GM12891 (cell line): ENCODE measurements at regions not wholly inside any gene's neighbourhood (a gene's known extent, or its start where the extent isn't known, plus 50 kb on each side); places are given as distances from the start of the nearest gene placed in this dataset.

Experiments used
- DNase-seq: peaks from one replicate; pipeline ENCODE4 v3.0.0; 2011; ENCODE audit warnings: low spot score; ENCODE audit not compliant: insufficient read length
- FAIRE-seq: peaks from 2 replicates; lab custom pipeline; 2011; peaks lifted over from hg19 to GRCh38; lab: Jason Lieb, UNC
- PAX5 ChIP-seq: IDR thresholded peaks from 2 replicates; pipeline ENCODE4 v1.6.1; 2011; ENCODE audit warnings: low read length, moderate library complexity, mild to moderate bottlenecking; ENCODE audit not compliant: insufficient read depth, severe bottlenecking
- POLR2A ChIP-seq: IDR thresholded peaks from 2 replicates; pipeline ENCODE4 v1.6.1; 2011; ENCODE audit warnings: low read depth, low read length, control low read depth
- POLR2AphosphoS5 ChIP-seq: IDR thresholded peaks from 2 replicates; pipeline ENCODE4 v1.6.1; 2011; ENCODE audit warnings: low read depth, low read length, control low read depth
- POU2F2 ChIP-seq: IDR thresholded peaks from 2 replicates; pipeline ENCODE4 v1.6.1; 2011; ENCODE audit warnings: low read depth, mild to moderate bottlenecking, control low read depth, low read length, moderate library complexity
- SPI1 ChIP-seq: IDR thresholded peaks from 2 replicates; pipeline ENCODE4 v1.6.1; 2011; ENCODE audit warnings: low read depth, low read length, control low read depth
- TAF1 ChIP-seq: IDR thresholded peaks from 2 replicates; pipeline ENCODE4 v1.6.1; 2011; ENCODE audit warnings: low read depth, low read length, control low read depth

DNA sequence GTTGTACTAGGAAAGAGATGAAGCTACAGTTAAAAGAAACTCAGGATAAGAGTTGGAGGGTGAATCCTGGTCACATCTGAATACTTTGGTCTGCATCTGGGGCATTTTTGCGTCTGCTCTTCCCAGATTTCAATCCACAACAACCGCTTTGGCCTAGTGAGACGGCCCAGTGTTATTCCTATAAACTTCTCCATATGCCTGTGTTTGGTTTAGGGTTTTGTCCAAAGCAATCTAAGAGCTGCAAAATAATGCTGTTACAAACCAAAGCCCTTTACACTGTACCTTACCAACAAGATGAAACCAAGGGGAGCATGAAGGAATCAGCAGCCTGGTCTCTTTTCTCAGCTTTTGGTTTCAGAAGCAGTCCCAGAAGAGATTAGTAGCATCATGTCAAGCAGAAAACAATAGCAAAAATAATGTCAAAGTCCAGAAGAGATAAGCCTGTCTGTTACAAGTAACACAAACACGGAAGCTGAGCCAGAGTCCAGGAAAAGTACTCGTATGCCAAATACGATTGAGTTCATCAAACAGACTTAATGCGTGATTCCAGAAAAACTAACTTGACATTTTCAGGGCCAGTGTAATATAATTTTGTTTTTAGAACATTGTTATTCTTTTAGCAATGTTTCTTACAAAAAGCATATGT is 379.9 kb upstream of the ACO1 start:
- no peak for DNase-seq
- no peak for TF ChIP-seq PAX5
- TF ChIP-seq POU2F2, result no peak
- no peak for TF ChIP-seq POLR2AphosphoS5
- no peak for TF ChIP-seq SPI1
- TF ChIP-seq POLR2A, result no peak
- TF ChIP-seq TAF1, result no peak
- FAIRE-seq, result no peak

DNA sequence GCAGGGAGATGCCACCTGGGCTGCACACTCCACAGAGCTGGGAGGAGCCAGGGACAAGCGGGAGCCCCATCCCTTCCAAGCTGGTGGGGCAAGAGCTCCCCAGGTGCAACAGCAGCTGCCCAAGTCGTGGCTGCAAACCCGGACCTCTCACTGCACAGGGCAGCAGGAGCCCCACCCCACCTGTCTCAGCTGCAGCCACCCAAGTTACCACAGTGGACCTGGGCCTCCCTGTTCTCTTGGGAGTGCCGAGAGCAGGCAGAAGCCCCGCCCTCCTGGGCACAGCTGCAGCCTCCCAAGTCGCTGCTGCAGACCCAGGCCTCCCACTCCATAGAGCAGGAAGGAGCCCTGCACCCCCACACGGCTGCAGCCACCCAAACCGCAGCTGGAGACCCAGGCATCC is 374.1 kb upstream of the ACO1 start:
- no peak for DNase-seq
- no peak for FAIRE-seq
- no peak for TF ChIP-seq PAX5
- no peak for TF ChIP-seq POLR2A
- no peak for TF ChIP-seq POLR2AphosphoS5
- no peak for TF ChIP-seq SPI1
- no peak for TF ChIP-seq TAF1
- no peak for TF ChIP-seq POU2F2

DNA sequence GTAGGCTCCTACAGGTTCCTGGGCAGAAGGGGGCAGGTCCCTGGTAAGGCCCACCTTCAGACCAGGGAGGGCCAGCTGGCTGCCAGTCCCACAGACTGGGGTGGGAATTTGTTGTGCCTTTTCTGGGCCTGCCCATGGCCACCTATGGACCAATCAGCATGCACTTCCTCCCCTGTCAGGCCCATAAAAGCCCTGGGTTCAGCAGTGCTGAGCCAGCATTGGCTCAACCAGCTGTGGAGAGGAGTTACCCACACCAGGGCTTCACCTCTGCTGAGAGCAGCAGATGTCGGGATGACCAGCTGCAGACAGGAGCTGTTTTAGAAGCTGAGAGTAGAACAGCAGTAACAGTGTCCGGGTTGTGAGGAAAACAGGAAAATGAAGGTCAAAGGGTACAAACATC is 373.4 kb upstream of the ACO1 start:
- no peak for TF ChIP-seq POLR2A
- no peak for TF ChIP-seq POU2F2
- no peak for TF ChIP-seq PAX5
- TF ChIP-seq TAF1, result no peak
- TF ChIP-seq SPI1, result no peak
- TF ChIP-seq POLR2AphosphoS5, result no peak
- DNase-seq (no peak), FAIRE-seq (no peak)

DNA sequence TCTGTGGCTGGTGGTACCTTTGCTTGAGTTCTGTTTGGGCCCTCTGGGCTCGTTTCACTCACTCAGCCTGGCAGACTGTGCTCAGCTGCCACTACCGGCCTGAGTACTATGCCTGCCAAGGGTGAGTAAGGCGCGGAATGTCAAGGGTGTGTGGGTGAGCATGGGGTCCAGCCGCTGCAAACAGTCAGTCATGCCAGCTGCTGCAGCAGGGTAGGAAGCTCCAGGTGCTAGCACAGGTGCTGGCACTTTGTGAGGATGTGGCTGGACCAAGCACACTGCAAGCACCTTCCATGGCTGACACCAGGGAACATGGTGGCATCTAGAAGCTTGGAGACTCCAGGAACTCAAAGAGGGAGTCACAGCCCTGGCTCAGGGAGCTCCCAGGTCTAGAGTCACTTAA is 368.6 kb upstream of the ACO1 start:
- no peak for DNase-seq

GRCh38 chr9:32045513-32045912 is 338.9 kb upstream of the ACO1 start:
- no peak for TF ChIP-seq POLR2AphosphoS5
- no peak for TF ChIP-seq POLR2A
- FAIRE-seq, result no peak
- no peak for DNase-seq

More for the DNA sequence above, 368.6 kb upstream of the ACO1 start:
- no peak for TF ChIP-seq PAX5
- FAIRE-seq, result no peak

GRCh38 chr9:32067261-32067660 is 317.2 kb upstream of the ACO1 start:
- no peak for DNase-seq
- TF ChIP-seq POLR2A (no peak), POU2F2 (no peak), SPI1 (no peak), POLR2AphosphoS5 (no peak), PAX5 (no peak), TAF1 (no peak)
- no peak for FAIRE-seq

DNA sequence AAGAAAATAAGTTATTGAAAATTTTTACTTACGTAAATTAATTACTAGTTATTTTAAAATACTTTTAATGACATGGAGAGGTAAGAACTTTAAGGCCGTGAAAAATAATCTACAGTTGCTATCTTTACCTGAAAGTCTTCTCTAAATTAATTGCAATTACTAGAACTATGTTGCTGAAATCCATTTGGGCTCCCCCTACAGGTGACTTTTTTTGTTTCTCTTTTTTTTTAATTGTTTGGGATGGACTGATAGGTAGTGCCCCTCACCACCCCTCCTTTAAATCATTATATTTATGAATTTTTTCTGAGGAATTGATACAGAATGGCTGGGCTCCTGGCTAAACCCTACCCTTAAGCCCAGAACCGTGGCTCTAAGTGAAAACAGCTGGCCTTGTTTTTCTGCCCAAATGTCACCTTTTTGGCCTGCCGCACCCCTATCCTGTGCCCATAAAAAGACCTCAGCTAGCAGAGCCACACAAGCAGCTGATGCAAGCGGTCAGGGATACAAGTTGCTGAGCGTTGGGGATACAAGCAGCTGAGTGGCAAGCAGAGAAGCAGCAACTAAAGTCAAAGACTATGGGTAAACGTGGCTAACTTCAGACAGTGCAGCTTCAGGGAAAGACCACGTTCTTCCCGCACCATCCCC is 315.2 kb upstream of the ACO1 start:
- DNase-seq, result no peak
- TF ChIP-seq POU2F2 (no peak), SPI1 (no peak), POLR2AphosphoS5 (no peak), POLR2A (no peak), PAX5 (no peak), TAF1 (no peak)
- no peak for FAIRE-seq

- DNase-seq (no peak), FAIRE-seq (no peak)
- TF ChIP-seq POLR2AphosphoS5 (no peak), POU2F2 (no peak), POLR2A (no peak), PAX5 (no peak), SPI1 (no peak), TAF1 (no peak)
These were observed 314.5 kb upstream of the ACO1 start for GRCh38 chr9:32069969-32070368.

- FAIRE-seq (no peak), DNase-seq (no peak)
- TF ChIP-seq POLR2AphosphoS5 (no peak), PAX5 (no peak), POLR2A (no peak), TAF1 (no peak), POU2F2 (no peak), SPI1 (no peak)
These were observed 311.9 kb upstream of the ACO1 start for GRCh38 chr9:32072570-32072969.

DNA sequence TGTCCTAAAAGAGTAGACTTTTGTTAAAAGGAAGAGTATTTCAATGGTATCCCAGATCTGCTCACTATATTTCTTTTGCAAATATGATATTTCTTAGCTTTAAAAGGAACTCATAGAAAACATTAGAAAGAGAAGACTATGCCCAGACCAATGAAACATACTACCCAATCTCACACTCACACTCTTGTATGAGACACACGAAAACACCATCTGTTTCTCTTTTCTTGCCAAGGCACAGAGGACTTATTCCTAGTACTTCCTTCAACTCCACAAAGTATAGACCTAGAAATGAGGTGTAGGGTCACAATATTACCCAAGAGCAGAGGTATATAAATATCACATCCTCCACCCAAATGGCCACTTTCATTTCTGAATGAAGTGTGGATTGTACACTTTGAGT is 292.4 kb upstream of the ACO1 start:
- TF ChIP-seq POU2F2, result no peak
- no peak for TF ChIP-seq POLR2AphosphoS5
- no peak for TF ChIP-seq PAX5
- no peak for TF ChIP-seq SPI1
- TF ChIP-seq TAF1, result no peak
- TF ChIP-seq POLR2A, result no peak
- no peak for FAIRE-seq
- DNase-seq, result no peak

- TF ChIP-seq PAX5, result no peak
- no peak for TF ChIP-seq POLR2A
- TF ChIP-seq TAF1, result no peak
- no peak for TF ChIP-seq SPI1
- TF ChIP-seq POU2F2, result no peak
- no peak for TF ChIP-seq POLR2AphosphoS5
- FAIRE-seq (no peak), DNase-seq (no peak)
These were observed 267.2 kb upstream of the ACO1 start for GRCh38 chr9:32117291-32117690.
